OCI-LY1 (cell line): ENCODE measurements at regions not wholly inside any gene's neighbourhood (a gene's known extent, or its start where the extent isn't known, plus 50 kb on each side); places are given as distances from the start of the nearest gene placed in this dataset.

Experiments
- H2AFZ ChIP-seq: fragments of 200-600 bp; sonication (generic), shearing (Covaris generic); 2 replicates; pipeline ENCODE4 v1.6.0; 2014; ENCODE audit warnings: antibody characterized with exemption, mild to moderate bottlenecking, low read length
- H3F3A ChIP-seq: fragments of 200-600 bp; sonication (generic), shearing (Covaris generic); 2 replicates; pipeline ENCODE4 v1.6.0; 2014; ENCODE audit warnings: mild to moderate bottlenecking, antibody characterized with exemption, low read length, moderate library complexity; ENCODE audit not compliant: insufficient read depth
- H3K27ac ChIP-seq: fragments of 200-600 bp; sonication (generic); 2 replicates; pipeline ENCODE4 v1.5.1; 2014; ENCODE audit warnings: low read length, mixed run types, mild to moderate bottlenecking, low read depth; ENCODE audit not compliant: poor library complexity, severe bottlenecking
- H3K27me3 ChIP-seq: fragments of 200-600 bp; sonication (generic); 2 replicates; pipeline ENCODE4 v1.6.0; 2014; ENCODE audit warnings: antibody characterized with exemption, mild to moderate bottlenecking, low read length, moderate library complexity; ENCODE audit not compliant: insufficient read depth
- H3K36me3 ChIP-seq: fragments of 200-600 bp; sonication (generic); 2 replicates; pipeline ENCODE4 v1.6.1; 2014; ENCODE audit warnings: mild to moderate bottlenecking, antibody characterized with exemption, low read length, moderate library complexity, mixed read lengths; ENCODE audit not compliant: insufficient read depth
- H3K4me1 ChIP-seq: fragments of 200-600 bp; sonication (generic); 2 replicates; pipeline ENCODE4 v1.5.1; 2014; ENCODE audit warnings: mild to moderate bottlenecking, low read length, moderate library complexity; ENCODE audit not compliant: insufficient read depth, severe bottlenecking
- H3K4me2 ChIP-seq: fragments of 200-600 bp; sonication (generic), shearing (Covaris generic); 2 replicates; pipeline ENCODE4 v1.6.1; 2014; ENCODE audit warnings: low read length
- H3K4me3 ChIP-seq: fragments of 200-600 bp; sonication (generic); 2 replicates; pipeline ENCODE4 v1.5.1; 2014; ENCODE audit warnings: low read length, low read depth, mild to moderate bottlenecking, mixed read lengths; ENCODE audit not compliant: poor library complexity, severe bottlenecking
- H3K79me2 ChIP-seq: fragments of 200-600 bp; shearing (Covaris generic); 2 replicates; pipeline ENCODE4 v1.6.1; 2016; ENCODE audit warnings: mixed run types, low read length, mixed read lengths; ENCODE audit not compliant: insufficient read depth
- H3K9ac ChIP-seq: fragments of 200-600 bp; sonication (generic), shearing (Covaris generic); 2 replicates; pipeline ENCODE4 v1.6.1; 2014; ENCODE audit warnings: mild to moderate bottlenecking, low read length, mixed read lengths
- H3K9me2 ChIP-seq: fragments of 200-600 bp; sonication (generic), shearing (Covaris generic); 2 replicates; pipeline ENCODE4 v1.6.1; 2014; ENCODE audit warnings: low read depth, mild to moderate bottlenecking, low read length, mixed read lengths
- H3K9me3 ChIP-seq: fragments of 200-600 bp; shearing (Covaris generic); 2 replicates; pipeline ENCODE4 v1.6.1; 2014; ENCODE audit warnings: low read length, mixed read lengths
- H4K20me1 ChIP-seq: fragments of 200-600 bp; sonication (generic), shearing (Covaris generic); 2 replicates; pipeline ENCODE4 v1.6.0; 2016; ENCODE audit warnings: mild to moderate bottlenecking, low read length; ENCODE audit not compliant: insufficient read depth
- EZH2 ChIP-seq: fragments of 200-600 bp; sonication (generic), shearing (Covaris generic); IDR thresholded peaks from 2 replicates; pipeline ENCODE4 v1.8.0; 2017; ENCODE audit warnings: borderline replicate concordance, mixed run types, mild to moderate bottlenecking, antibody characterized with exemption, low read length, moderate library complexity, mixed read lengths
- TF ChIP-seq, protein P1 (sequence below): fragments of 200-600 bp; sonication (generic), shearing (Covaris generic); IDR thresholded peaks from 2 replicates; pipeline ENCODE4 v1.5.1; 2017; ENCODE audit warnings: mild to moderate bottlenecking, antibody characterized with exemption, low read length, moderate library complexity, mixed read lengths

DNA sequence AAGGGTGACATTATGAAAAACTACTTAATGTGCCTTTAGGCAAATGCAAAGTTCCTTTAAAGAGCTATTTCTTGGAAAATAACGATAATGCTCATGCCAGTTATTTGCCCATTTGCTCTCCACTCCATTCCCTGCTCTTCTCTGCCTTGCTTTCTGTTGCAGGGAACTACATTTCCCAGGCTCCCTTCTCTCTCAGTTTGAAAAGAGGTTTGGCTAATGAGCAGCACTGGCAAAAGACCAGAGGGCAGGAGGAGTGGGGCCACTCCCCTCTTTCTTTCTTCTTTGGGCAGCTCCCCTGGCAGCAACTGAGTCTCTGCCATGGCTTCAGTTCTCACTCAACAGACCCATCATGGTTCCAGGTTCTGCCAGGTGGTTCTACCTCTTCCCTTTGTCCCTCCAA lies 130.5 kb downstream of the RWDD3 start:
- Histone ChIP-seq H4K20me1 (no peaks in the 10 kb centered on the region), H3K4me3 (no peak overlapping the region), H3K27ac (no peak overlapping the region), H3K9ac (no peak overlapping the region), H2AFZ (no peak overlapping the region), H3K79me2 (no peaks in the 10 kb centered on the region), H3F3A (no peaks in the 10 kb centered on the region), H3K9me3 (no peaks in the 10 kb centered on the region), H3K9me2 (no peaks in the 10 kb centered on the region), H3K27me3 (no peaks in the 10 kb centered on the region), H3K36me3 (no peaks in the 10 kb centered on the region), H3K4me2 (no peak overlapping the region), H3K4me1 (no peaks in the 10 kb centered on the region)
- TF ChIP-seq, protein P1, sequence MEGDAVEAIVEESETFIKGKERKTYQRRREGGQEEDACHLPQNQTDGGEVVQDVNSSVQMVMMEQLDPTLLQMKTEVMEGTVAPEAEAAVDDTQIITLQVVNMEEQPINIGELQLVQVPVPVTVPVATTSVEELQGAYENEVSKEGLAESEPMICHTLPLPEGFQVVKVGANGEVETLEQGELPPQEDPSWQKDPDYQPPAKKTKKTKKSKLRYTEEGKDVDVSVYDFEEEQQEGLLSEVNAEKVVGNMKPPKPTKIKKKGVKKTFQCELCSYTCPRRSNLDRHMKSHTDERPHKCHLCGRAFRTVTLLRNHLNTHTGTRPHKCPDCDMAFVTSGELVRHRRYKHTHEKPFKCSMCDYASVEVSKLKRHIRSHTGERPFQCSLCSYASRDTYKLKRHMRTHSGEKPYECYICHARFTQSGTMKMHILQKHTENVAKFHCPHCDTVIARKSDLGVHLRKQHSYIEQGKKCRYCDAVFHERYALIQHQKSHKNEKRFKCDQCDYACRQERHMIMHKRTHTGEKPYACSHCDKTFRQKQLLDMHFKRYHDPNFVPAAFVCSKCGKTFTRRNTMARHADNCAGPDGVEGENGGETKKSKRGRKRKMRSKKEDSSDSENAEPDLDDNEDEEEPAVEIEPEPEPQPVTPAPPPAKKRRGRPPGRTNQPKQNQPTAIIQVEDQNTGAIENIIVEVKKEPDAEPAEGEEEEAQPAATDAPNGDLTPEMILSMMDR = no peak
- TF ChIP-seq EZH2 = no peak

DNA sequence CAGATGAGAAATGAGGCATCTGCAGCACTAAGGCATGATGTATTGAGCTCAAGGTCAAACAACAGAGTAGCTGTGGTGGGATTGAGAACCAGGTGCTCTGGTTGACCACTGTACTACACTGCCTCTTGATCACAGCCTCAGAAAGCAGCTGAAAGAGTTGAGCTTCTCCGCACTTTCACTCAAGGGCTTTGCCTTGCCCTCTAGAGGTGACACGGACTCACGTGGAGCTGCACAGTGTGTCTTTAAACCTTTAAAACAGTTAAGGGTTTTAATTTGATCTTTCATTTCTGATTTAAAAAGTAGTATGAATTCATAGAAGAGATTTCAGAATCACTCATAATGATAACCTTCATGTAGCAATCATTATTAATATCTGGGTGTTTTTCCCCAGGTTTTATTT lies 132.5 kb downstream of the RWDD3 start:
- H3K79me2 ChIP-seq = no peaks in the 10 kb centered on the region
- H3K27ac ChIP-seq = no peak overlapping the region
- H2AFZ ChIP-seq = no peak overlapping the region
- no peak for TF ChIP-seq EZH2
- TF ChIP-seq, protein P1 = no peak
- no peaks in the 10 kb centered on the region for H3K9me2 ChIP-seq
- H3K27me3 ChIP-seq = no peaks in the 10 kb centered on the region
- no peaks in the 10 kb centered on the region for H3K36me3 ChIP-seq
- no peaks in the 10 kb centered on the region for H4K20me1 ChIP-seq
- no peak overlapping the region for H3K9ac ChIP-seq
- no peaks in the 10 kb centered on the region for H3K9me3 ChIP-seq
- H3F3A ChIP-seq = no peaks in the 10 kb centered on the region
- H3K4me3 ChIP-seq = no peak overlapping the region
- no peaks in the 10 kb centered on the region for H3K4me1 ChIP-seq
- no peak overlapping the region for H3K4me2 ChIP-seq

DNA sequence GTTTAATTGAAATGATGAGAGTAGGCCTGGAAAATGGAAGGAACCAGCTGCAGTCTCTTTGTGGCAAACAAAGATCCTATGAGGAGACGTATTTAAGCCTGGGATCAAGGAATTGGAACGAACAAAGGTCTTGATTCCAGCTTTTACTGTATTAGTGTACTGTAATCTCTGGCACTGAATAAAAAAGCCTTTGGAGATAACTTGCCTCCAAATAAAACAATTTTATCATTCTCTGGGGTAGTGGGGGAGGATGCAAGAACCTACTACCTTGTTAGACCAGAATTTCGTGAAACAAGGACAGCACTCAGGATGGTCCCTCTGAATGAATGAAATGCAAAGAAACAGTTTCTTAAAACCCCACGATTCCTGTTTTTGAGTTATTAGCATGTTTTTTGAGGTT lies 134.2 kb downstream of the RWDD3 start:
- H3K4me1 ChIP-seq = no peaks in the 10 kb centered on the region
- H4K20me1 ChIP-seq = no peaks in the 10 kb centered on the region; the same call in 1 of the 2 replicates
- H2AFZ ChIP-seq = no peak overlapping the region
- H3K4me2 ChIP-seq = no peak overlapping the region
- H3K9me2 ChIP-seq = no peaks in the 10 kb centered on the region
- no peaks in the 10 kb centered on the region for H3K9me3 ChIP-seq
- TF ChIP-seq, protein P1 = no peak
- TF ChIP-seq EZH2 = no peak
- no peaks in the 10 kb centered on the region for H3K79me2 ChIP-seq
- H3K36me3 ChIP-seq = no peaks in the 10 kb centered on the region
- no peaks in the 10 kb centered on the region for H3F3A ChIP-seq
- H3K9ac ChIP-seq = no peak overlapping the region
- no peak overlapping the region for H3K4me3 ChIP-seq
- H3K27me3 ChIP-seq = no peaks in the 10 kb centered on the region
- no peak overlapping the region for H3K27ac ChIP-seq
